Osteoblast (primary cell): ENCODE measurements at regions not wholly inside any gene's neighbourhood (a gene's known extent, or its start where the extent isn't known, plus 50 kb on each side); places are given as distances from the start of the nearest gene placed in this dataset.

Experiments
- DNase-seq: peaks from one replicate; pipeline ENCODE4 v3.0.0; 2011; ENCODE audit warnings: low spot score, mixed read lengths; ENCODE audit not compliant: insufficient read length; ENCODE audit errors: missing footprints
- H2AFZ ChIP-seq: 2 replicates; pipeline ENCODE4 v1.6.0; 2011; ENCODE audit warnings: mild to moderate bottlenecking, low read length
- H3K27ac ChIP-seq: 2 replicates; pipeline ENCODE4 v1.5.1; 2011; ENCODE audit warnings: mild to moderate bottlenecking, low read depth, low read length, moderate library complexity
- H3K27me3 ChIP-seq: 2 replicates; pipeline ENCODE4 v1.6.0; 2012; ENCODE audit warnings: mild to moderate bottlenecking, control low read depth, inconsistent platforms, low read length, moderate library complexity; ENCODE audit not compliant: insufficient read depth
- H3K36me3 ChIP-seq: 2 replicates; pipeline ENCODE4 v1.5.1; 2011; ENCODE audit warnings: mild to moderate bottlenecking, low read length, control low read depth, moderate library complexity; ENCODE audit not compliant: insufficient read depth
- H3K4me1 ChIP-seq: 2 replicates; pipeline ENCODE4 v1.5.1; 2011; ENCODE audit warnings: mild to moderate bottlenecking, low read length, control low read depth, moderate library complexity; ENCODE audit not compliant: insufficient read depth
- H3K4me2 ChIP-seq: 2 replicates; pipeline ENCODE4 v1.6.0; 2011; ENCODE audit warnings: mild to moderate bottlenecking, low read length; ENCODE audit not compliant: insufficient read depth
- H3K4me3 ChIP-seq: fragments of 200-600 bp; sonication (generic); 3 replicates; pipeline ENCODE4 v1.5.1; 2012; ENCODE audit warnings: mild to moderate bottlenecking, low read length, inconsistent platforms; ENCODE audit not compliant: insufficient read depth
- H3K79me2 ChIP-seq: 2 replicates; pipeline ENCODE4 v1.6.0; 2012; ENCODE audit warnings: mild to moderate bottlenecking, low read length, control low read depth, inconsistent platforms; ENCODE audit not compliant: insufficient read depth
- H3K9me3 ChIP-seq: 2 replicates; pipeline ENCODE4 v1.5.1; 2011; ENCODE audit warnings: low read depth, low read length, control low read depth
- H4K20me1 ChIP-seq: 2 replicates; pipeline ENCODE4 v1.6.0; 2012; ENCODE audit warnings: mild to moderate bottlenecking, low read length, control low read depth; ENCODE audit not compliant: insufficient read depth
- CTCF ChIP-seq: IDR thresholded peaks from 2 replicates; pipeline ENCODE4 v1.5.1; 2011; ENCODE audit warnings: mild to moderate bottlenecking, low read depth, low read length, moderate library complexity; ENCODE audit errors: extremely low read depth

- DNase-seq, result no peak
- TF ChIP-seq CTCF, result no peak
- no peaks in the 10 kb centered on the region for H3K9me3 ChIP-seq
- no peak overlapping the region for H3K4me3 ChIP-seq
- H3K27me3 ChIP-seq, result no peaks in the 10 kb centered on the region
- H3K4me2 ChIP-seq, result peak overlapping the region; percentile 54
- no peaks in the 10 kb centered on the region for H3K79me2 ChIP-seq
- H3K36me3 ChIP-seq, result no peaks in the 10 kb centered on the region
- peaks cover 5% of the 10 kb centered on the region for H3K4me1 ChIP-seq
- H2AFZ ChIP-seq, result peak overlapping the region; percentile 75
- no peak overlapping the region for H3K27ac ChIP-seq
- H4K20me1 ChIP-seq, result no peaks in the 10 kb centered on the region
Observed at GRCh38 chr5:103498800-103499551, 63.6 kb downstream of the NUDT12 start.

- H2AFZ ChIP-seq, result peak overlapping the region; percentile 4
- H3K4me2 ChIP-seq, result no peak overlapping the region
- TF ChIP-seq CTCF, result no peak
- H3K27me3 ChIP-seq, result no peaks in the 10 kb centered on the region
- peaks cover 5% of the 10 kb centered on the region for H3K4me1 ChIP-seq
- H3K4me3 ChIP-seq, result no peak overlapping the region
- no peaks in the 10 kb centered on the region for H3K36me3 ChIP-seq
- DNase-seq, result no peak
- no peaks in the 10 kb centered on the region for H3K9me3 ChIP-seq
- H4K20me1 ChIP-seq, result no peaks in the 10 kb centered on the region
- no peaks in the 10 kb centered on the region for H3K79me2 ChIP-seq
- H3K27ac ChIP-seq, result no peak overlapping the region
Observed at GRCh38 chr5:103498211-103498610, 64.4 kb downstream of the NUDT12 start.

- Histone ChIP-seq H3K4me3 (no peak overlapping the region), H3K79me2 (no peaks in the 10 kb centered on the region), H2AFZ (peak overlapping the region; percentile 4), H3K4me1 (peaks cover 5% of the 10 kb centered on the region), H3K9me3 (no peaks in the 10 kb centered on the region), H3K27ac (no peak overlapping the region), H3K27me3 (no peaks in the 10 kb centered on the region), H3K36me3 (no peaks in the 10 kb centered on the region), H4K20me1 (no peaks in the 10 kb centered on the region), H3K4me2 (no peak overlapping the region)
- DNase-seq, result no peak
- no peak for TF ChIP-seq CTCF
Observed at GRCh38 chr5:103497781-103498180, 64.8 kb downstream of the NUDT12 start.

- no peak for TF ChIP-seq CTCF
- Histone ChIP-seq H3K79me2 (no peaks in the 10 kb centered on the region), H3K4me2 (no peak overlapping the region), H3K36me3 (no peaks in the 10 kb centered on the region), H3K27me3 (no peaks in the 10 kb centered on the region), H3K4me3 (no peak overlapping the region), H3K9me3 (no peaks in the 10 kb centered on the region), H3K27ac (no peak overlapping the region), H2AFZ (no peak overlapping the region), H3K4me1 (no peaks in the 10 kb centered on the region), H4K20me1 (no peaks in the 10 kb centered on the region)
- no peak for DNase-seq
Observed at GRCh38 chr5:103490030-103490739, 72.4 kb downstream of the NUDT12 start.
